ENCODE measurements at regions not wholly inside any gene's neighbourhood (a gene's known extent, or its start where the extent isn't known, plus 50 kb on each side); places are given as distances from the start of the nearest gene placed in this dataset.

DNA sequence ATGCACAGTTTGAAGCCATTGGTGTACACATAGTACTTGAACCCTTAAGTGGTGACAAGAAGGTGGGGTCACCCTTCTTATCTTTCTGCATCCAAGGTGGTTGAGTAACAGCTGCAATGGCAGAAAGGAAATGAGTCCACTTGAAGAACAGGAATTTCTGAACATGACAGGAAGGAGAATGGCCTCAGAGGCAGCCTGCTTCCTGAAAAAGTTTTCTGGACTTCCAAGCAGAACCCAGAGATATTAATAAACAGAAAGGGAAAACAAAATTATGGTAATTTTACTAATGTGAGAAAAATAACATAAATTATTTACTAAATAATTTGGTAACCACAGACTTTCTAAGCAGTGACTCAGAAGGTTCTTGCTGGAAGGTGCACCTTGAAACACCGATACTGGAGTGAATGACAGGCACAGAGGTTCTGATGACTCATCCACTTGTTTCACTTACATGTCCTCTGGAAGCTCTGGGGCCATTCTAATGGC is 119.9 kb upstream of the HS3ST1 start:
- DNase-seq: no peak

DNA sequence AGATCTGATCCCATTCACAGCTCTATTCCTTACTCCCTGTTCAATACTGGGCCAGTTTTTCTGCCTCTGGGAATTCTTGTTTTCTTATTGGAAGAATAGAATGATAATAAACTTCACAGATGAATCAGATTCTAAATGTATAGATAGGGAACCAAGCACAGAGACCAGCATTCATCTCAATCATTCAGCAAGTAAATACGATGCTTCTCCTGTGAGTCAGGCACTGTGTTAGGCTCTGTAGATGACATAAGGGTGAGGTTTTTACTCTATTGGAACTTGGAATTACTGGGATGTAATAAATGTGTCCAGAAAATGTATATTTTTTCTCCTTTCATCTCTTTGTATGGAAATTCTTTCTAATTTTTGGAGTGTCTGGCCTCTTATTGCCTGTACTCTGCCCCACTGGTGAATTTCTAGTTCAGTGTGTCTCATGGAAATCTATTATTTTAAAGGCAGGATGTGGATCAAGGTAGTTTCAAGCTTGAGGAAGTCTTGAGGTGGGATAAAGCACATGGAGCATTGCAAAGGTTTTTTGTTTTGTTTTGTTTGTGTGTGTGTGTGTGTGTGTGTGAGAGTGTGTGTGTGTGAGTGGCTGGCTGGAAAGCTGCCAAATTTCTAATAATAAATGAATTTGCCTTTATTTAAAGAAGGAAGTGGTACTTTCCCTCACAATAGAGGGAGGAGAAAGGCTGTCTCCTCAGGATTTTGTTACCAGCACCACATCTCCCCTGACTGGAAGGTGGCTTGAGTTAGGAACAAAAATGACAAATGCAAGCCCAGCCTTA is 117.9 kb upstream of the HS3ST1 start:
- no peak for DNase-seq

GRCh38 chr4:11545651-11546050 is 117.0 kb upstream of the HS3ST1 start:
- no peak for DNase-seq

- no peak for DNase-seq
Observed at GRCh38 chr4:11544211-11544610, 115.5 kb upstream of the HS3ST1 start.

- DNase-seq: no peak
Observed at GRCh38 chr4:11543706-11544105, 115.0 kb upstream of the HS3ST1 start.

DNA sequence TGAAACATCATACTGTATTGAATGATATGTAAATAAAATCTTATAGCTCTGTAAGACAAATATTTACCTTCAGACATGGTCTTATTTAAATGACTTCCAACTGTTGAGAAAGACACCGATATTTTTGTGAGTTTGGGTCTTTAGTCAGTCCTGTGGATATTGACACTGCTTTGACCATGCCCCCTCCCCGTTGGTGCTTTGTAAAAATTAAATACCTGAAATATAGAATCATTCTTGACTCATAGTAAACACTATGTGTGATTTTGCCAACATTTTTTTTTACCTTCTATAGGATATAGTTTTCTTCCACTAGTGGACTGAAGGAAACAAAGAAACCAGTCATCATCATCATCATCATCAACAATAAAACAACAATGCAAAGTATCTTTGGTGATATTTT is 114.3 kb upstream of the HS3ST1 start:
- no peak for DNase-seq

GRCh38 chr4:11537846-11538245 is 109.2 kb upstream of the HS3ST1 start:
- DNase-seq: no peak

DNA sequence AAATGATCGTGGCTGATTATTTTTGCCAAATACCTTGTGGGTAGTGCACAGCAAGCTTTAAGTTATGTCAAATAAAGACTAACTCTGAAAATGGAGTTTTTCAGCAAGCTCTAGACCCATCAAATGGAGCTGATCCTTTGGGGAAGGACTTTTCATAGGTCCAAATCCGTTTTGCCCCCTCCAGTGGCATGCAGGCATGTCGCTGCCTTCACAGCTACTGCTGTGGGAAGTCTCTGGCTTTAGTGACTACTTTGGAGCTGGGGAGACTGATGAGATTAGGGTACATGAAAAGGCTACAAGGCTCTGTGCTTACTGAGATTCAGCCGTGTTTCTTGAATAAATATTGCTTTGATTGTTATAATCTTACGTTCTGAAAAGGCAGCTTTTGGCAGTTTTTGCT is 106.6 kb upstream of the HS3ST1 start:
- DNase-seq: no peak

GRCh38 chr4:11534623-11535302 is 106.1 kb upstream of the HS3ST1 start:
- DNase-seq: no peak

DNA sequence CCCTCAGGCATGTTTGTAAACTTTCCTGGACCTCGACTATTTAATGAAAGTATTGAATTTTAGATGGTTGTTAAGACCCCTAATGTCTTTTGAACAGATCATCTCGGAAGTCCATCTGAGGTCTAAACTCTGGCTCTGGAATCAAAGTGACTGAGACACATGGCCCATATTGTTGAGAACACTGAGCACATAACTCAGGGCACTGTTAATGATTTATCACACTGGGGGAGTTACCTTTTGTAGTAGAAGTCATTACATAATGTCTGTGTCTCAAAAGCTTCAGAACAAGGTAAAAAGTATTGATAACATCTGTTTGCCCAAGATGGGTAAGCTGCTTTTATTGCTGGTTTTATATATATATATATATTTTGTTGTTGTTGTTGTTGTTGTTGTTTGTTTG is 103.4 kb upstream of the HS3ST1 start:
- no peak for DNase-seq

GRCh38 chr4:11529625-11530201 is 101.0 kb upstream of the HS3ST1 start:
- DNase-seq: no peak

GRCh38 chr4:11525085-11525484 is 96.4 kb upstream of the HS3ST1 start:
- no peak for DNase-seq

- no peak for DNase-seq
Observed at GRCh38 chr4:11518754-11519153, 90.1 kb upstream of the HS3ST1 start.

DNA sequence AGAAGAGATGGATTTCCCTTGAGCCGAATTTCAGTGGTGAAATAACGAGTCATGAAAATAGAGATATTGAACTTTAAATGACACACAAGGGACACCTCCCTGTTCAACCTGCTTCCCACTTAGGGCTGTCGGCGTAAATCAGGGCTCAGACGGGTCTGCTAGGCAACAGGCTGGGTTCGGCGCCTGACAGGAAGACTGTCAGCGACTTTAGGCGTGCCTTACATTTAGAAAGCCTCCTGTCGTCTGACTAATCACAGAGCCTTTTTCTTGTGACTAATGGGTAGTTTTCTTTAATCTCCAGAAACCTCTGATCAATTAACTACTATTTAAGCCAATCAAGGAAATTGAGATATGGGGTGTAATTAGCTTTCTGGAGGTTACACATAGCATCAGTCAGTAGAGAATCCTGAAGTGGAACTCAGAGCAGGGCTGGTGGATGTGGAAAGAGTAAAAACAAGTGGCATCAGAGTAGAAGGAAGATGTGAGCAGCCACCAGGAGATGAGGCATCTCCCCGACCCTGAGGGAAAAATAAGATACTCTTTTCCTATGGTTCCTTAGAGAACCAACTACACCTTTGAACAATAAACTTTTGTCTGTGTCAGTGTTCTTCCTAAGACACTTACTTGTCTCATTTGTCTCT is 86.2 kb upstream of the HS3ST1 start:
- DNase-seq: no peak

DNA sequence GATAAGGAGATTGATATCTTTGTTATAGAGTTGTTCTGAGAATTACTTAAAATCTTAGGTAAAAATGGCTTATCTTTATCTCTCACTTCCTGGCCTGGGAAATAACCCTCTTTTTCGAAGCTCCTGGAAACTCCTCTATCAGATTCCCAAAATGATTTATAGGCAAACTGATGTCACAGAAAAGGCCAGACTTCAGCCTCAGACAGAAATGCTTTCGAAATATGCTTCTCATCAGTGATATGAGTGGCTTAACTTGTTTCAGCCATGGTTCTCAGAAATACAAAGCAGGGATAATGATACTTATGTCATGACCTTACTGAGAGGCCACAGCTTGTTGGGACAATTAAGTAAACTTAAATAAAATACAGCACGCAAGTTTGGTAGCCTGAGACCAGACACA is 85.3 kb upstream of the HS3ST1 start:
- no peak for DNase-seq

GRCh38 chr4:11512871-11513270 is 84.2 kb upstream of the HS3ST1 start:
- DNase-seq: no peak

- DNase-seq: no peak
Observed at GRCh38 chr4:11511321-11511720, 82.6 kb upstream of the HS3ST1 start.

DNA sequence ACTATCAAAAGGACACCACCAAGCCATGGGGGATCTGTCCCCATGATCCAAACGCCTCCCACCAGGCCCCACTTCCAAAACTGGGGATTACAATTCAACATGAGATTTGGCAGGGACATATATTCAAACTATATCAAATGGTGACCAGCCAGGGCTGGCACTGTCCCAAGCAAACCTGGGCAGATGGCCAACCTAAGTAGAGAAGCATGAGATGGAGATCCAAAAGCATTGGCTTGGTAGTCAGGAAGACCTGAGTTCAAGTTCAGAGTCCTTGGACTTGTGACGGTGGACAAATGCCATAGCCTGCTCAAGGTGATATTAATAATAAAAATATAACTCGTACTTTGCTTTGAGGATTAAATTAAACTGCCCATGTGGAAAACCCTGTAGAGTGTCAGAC is 79.2 kb upstream of the HS3ST1 start:
- DNase-seq: no peak

DNA sequence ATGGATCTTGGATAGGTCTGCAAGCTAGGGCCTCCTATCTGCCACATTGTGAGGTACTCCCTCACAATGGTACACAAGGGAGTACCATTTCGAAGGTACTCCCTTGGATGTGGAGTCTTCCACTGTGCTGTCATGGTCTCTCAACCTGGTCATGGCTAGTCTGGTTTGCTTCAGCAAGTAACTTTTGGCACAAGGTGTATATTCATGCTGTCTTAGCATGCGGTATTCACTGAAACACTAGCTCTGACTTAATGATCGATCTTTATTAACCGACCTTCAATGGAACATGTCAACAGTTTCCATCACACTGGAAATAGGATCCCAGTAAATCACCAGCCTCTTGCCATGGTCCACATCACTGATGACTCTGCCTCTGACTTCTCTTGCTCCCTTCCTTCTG is 77.5 kb upstream of the HS3ST1 start:
- no peak for DNase-seq

DNA sequence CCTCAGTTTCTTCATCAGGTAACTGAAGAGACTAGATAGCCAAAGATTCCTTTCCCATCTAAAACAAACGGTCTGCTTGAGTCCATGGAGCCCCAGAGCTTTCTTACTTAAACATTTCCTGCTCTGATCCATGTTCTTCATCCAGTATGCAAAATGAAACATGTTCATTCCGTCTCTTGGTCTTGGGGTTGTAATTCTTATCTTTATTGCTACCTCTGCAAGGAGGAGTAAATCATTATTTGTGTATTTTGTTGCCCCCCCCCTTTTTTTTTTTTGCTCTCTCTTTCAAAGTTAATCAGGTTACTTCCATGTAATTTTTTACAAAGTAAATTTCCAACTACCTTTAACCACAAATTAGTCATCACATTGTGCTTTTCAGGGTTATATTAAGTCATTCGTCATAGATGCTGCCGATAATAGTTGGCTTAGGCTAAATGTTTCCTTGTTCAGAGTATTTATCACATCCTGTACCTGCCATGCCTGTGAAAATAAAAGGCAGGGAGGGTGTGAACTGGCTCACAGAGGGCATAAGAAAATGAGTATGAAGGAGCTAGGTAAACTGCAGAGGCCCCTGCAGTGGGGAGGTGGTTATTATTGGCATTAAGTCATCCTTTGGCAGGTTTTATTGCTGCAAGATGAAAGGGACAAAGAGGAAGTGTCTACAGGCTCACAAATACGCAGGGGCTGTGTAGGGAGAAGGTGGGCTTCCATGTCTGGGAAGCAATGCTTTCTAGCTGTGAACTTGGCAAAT is 76.7 kb upstream of the HS3ST1 start:
- DNase-seq: peak; percentile 53

DNA sequence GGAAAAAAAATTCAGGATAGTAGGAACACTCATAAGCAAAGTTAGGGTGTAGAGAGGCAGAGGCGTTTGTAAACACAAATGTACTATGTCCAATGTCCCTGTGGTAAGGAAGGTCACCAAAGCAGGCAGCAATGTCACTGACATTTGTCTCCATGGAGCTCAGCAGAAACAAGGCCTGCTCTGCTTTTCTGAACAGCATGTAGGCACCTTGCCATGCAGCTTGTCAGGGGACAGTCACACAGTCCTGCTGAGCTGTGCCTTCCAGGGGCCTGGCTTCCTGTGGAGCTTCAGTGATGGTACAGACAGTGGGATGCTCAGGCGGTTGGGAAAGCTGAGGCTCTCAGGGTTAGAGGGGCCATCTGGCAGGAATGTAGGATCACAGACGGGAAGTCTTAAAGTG is 74.5 kb upstream of the HS3ST1 start:
- DNase-seq: peak; percentile 65

DNA sequence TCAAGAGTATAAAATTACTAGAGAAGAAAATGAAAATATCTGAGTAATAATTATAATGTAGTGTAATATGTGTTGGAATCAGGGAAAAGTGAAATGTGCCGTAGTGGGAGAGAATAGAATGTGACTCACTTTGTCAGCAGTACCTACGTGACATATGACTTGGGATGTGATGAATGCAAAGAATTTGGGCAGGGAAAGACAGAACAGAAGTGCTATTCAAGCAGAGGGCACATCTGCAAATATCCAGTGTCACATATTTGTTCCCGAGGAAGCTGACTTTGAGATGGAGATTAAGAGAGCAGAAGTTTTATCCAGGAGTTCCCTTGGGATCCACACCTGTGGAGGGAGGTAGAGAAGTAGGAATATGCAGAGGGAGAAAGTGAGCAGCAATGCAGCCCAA is 69.3 kb upstream of the HS3ST1 start:
- no peak for DNase-seq

DNA sequence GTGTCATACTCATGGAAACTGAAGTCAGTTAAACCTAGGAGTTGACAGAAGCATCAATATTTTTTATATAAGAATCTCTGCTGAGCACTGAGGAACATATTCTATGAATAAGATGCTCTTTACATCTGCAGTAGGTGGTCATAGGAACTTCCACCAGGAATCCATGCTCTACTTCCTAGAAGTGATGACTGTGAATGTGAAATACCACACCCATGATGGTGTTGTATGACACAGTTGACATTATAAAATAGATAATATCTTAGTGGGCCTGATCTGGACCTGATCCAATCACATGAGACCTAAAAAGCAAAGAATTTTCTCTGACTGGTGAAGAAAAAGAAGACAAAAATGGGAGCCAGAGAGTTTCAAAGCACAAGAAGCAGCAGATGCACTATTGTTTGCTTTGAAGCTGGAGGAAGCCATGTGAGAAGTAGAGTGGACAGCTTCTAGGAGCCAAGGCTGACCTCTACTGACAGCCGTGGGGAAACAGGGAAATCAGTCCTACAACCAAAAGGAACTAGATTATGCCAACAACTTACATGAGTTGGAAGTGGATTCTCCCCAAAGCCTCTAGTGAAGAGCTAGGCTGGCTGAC is 68.6 kb upstream of the HS3ST1 start:
- peak; percentile 32 for DNase-seq

Measured in NCI-H146 (cell line).